GM20000 (cell line): ENCODE measurements at regions not wholly inside any gene's neighbourhood (a gene's known extent, or its start where the extent isn't known, plus 50 kb on each side); places are given as distances from the start of the nearest gene placed in this dataset.

Source experiments
- DNase-seq: peaks from one replicate; pipeline ENCODE4 v3.0.0; 2012; ENCODE audit warnings: low spot score
- TF ChIP-seq, protein P1 (sequence below): IDR thresholded peaks from 2 replicates; pipeline ENCODE4 v1.5.1; 2012; ENCODE audit warnings: mild to moderate bottlenecking, control low read depth; ENCODE audit errors: extremely low read depth, missing control alignments

DNA sequence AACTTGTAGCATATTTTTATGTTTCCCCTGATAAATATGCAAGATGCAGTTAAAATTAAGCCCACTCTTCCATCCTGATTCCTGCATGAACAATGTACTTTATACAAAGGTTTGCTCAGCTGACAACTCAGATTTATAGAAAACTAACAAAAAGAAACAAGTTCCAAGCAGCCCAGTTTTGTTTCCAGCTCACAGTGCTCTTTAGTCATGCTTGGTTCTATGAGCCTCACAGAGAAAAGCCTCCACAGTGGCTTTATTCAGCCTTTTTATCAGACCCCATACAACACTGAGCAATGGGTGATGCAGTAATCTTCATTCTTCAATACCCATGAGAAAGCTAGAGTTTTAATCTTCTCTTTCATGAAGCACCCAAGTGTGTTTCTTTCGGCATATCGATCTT, 329.6 kb downstream of the SLCO4C1 start:
- TF ChIP-seq, protein P1, sequence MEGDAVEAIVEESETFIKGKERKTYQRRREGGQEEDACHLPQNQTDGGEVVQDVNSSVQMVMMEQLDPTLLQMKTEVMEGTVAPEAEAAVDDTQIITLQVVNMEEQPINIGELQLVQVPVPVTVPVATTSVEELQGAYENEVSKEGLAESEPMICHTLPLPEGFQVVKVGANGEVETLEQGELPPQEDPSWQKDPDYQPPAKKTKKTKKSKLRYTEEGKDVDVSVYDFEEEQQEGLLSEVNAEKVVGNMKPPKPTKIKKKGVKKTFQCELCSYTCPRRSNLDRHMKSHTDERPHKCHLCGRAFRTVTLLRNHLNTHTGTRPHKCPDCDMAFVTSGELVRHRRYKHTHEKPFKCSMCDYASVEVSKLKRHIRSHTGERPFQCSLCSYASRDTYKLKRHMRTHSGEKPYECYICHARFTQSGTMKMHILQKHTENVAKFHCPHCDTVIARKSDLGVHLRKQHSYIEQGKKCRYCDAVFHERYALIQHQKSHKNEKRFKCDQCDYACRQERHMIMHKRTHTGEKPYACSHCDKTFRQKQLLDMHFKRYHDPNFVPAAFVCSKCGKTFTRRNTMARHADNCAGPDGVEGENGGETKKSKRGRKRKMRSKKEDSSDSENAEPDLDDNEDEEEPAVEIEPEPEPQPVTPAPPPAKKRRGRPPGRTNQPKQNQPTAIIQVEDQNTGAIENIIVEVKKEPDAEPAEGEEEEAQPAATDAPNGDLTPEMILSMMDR, result no peak
- DNase-seq, result no peak

DNA sequence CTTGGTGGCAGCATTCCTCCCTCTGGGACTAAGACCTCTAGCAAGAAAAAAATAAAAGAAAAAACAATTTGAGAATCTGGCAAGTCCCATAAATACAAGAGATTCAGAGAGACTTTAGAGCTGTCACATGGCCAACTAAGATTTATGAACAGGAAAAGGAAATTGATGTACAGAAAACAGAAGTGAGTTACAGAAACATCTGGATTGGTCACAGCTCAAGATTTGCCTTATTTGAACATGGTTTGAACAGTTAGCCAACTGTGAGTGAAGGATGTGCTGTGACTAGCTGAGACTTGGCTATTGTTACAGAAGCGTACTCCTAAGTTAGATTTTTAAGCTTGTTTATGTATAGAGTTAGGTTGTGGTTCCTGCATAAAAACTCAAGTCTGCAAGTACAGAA, 340.2 kb downstream of the SLCO4C1 start:
- TF ChIP-seq, protein P1, result no peak

DNA sequence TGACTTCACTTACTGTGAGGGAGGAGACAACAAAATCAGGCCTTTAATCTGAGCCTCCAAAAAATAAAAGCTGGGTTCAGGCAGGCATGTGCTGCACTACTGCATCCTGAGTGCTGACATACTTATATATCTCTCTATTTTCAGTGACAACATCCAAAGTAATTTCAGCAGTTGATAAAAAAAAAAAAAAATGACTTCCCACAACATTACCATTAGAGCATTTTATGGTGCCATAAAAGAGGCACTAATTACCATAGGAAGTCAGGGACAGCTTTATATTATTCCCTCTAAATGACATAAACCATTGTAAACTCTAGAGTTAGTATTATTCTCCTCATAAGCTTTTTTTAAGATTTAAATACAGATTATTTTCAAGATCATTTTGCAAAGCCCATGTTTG, 346.1 kb downstream of the SLCO4C1 start:
- no peak for DNase-seq
- TF ChIP-seq, protein P1, result no peak

More for the DNA sequence above, 340.2 kb downstream of the SLCO4C1 start:
- no peak for DNase-seq

DNA sequence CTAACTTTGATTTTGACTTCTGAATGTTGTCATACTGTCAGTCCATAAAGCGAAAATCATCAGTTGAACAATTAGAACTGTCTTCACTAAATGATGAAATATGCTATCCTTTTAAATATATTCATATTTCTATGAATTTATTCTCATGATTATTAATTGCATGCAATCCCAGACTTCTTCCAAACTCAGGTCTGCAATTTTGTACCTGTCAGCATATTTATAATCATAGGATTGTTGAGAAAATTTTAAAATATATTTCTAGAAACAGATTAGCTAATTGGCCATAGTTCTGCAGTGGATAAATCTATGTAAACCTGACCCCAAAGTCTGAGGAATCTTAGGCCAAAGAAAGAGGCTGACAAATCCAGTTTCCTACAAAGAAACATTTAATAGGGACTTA, 347.5 kb downstream of the SLCO4C1 start:
- TF ChIP-seq, protein P1, result no peak
- DNase-seq, result no peak

DNA sequence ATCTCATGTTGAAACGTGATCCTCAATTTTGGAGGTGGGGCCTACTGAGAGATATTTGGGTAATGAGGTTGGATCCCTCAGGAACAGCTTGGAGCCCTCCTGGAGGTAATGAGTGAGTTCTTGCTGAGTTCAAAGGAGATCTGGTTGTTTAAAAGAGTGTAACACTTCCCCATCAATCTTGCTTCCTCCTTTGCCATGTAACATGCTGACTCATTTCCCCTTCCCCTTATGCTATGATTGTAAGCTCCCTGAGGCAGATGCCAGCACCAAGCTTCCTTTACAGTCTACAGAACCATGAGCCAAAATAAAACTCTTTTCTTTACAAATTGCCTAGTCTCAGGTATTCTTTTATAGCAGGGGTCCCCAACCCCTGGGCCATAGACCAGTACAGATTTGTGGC, 352.3 kb downstream of the SLCO4C1 start:
- no peak for DNase-seq
- TF ChIP-seq, protein P1, result no peak

DNA sequence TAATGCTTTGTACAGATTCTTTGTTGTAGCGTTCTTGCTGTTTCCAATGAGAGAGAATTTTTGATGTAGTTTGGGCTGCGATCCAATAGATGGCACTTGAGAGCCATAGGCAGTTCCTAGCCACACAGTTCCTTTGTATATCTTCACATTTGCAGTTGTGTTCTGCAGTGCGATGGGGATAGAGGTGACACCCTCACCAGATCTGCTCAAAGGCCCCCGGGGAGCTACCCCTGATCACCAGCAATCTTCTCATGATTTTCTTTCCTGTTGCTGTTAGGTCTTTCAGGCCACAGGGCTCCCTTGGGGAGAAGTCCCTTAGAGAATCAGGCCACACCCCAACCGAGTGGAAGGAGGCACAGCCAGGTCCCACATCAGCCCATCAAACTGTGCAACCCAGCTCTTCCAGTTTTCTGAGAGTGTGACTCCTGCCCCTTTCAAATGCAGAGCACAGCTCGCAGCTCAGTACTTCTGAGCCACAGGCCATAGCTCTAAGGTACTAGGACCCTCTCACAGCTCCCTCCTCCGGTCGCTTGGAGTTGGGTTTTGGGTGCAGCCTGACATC, 353.7 kb downstream of the SLCO4C1 start:
- peak; percentile 44 for DNase-seq

DNA sequence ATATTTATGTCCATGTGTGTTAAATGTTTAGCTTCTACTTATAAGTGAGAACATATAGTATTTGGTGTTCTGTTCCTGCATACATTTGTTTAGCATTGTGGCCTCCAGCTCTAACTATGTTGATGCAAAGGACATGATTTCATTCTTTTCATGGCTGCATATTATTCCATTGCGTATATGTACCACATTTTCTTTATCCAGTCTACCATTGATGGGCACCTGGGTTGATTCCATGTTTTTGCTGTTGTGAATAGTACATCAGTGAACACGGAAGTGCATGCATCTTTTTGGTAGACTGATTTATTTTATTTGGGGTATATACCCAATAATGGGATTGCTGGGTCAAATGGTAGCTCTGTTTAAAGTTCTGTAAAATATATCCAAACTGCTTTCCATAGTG, 359.0 kb downstream of the SLCO4C1 start:
- no peak for DNase-seq
- TF ChIP-seq, protein P1, result no peak

More for the DNA sequence above, 353.7 kb downstream of the SLCO4C1 start:
- TF ChIP-seq, protein P1, result peak; percentile 44
